ENCODE measurements at regions not wholly inside any gene's neighbourhood (a gene's known extent, or its start where the extent isn't known, plus 50 kb on each side); places are given as distances from the start of the nearest gene placed in this dataset.

GRCh38 chr14:58738189-58738836 is 100.6 kb downstream of the DACT1 start:
- TF ChIP-seq ZNF24 (IDR thresholded peaks at IDR 0.05) (no peak), POLR2A (IDR thresholded peaks at IDR 0.05; ENCODE audit: low read depth, low read length) (no peak), RAD21 (IDR thresholded peaks at IDR 0.05; ENCODE audit: insufficient read depth, low read depth, low read length) (no peak)

Measured in GM12878 (cell line).